A673 (cell line): ENCODE measurements at regions not wholly inside any gene's neighbourhood (a gene's known extent, or its start where the extent isn't known, plus 50 kb on each side); places are given as distances from the start of the nearest gene placed in this dataset.

Source experiments
- BruUV-seq: library from RNA; stranded (reverse); fragments of 400-500 nt; replicated peaks from 2 replicates; lab custom pipeline; 2021; lab: Mats Ljungman, UMichigan
- CTCF ChIA-PET: fragments of 300-600 bp; sonication (Branson Sonifier 250); formaldehyde crosslinking; loops from one replicate; lab custom pipeline; 2022; ENCODE audit warnings: antibody characterized with exemption; lab: Charles Lee
- POLR2A ChIA-PET: fragments of 300-600 bp; sonication (Branson Sonifier 250); formaldehyde crosslinking; loops from one replicate; lab custom pipeline; 2022; ENCODE audit warnings: antibody characterized with exemption; ENCODE audit not compliant: low non-redundant PET; lab: Charles Lee
- DNase-seq: peaks from one replicate; pipeline ENCODE4 v3.0.0-alpha.2; 2015; ENCODE audit warnings: low spot score
- H3K27ac ChIP-seq: fragments of 200-600 bp; sonication (generic); 2 replicates; pipeline ENCODE4 v1.5.1; 2016; ENCODE audit warnings: mixed run types, low read depth, mild to moderate bottlenecking, mixed read lengths, antibody characterized with exemption, low read length; ENCODE audit not compliant: poor library complexity, severe bottlenecking
- H3K27me3 ChIP-seq: fragments of 200-600 bp; sonication (generic); replicated peaks from 2 replicates; pipeline ENCODE4 v1.6.1; 2017; ENCODE audit warnings: mixed run types, low read depth, mild to moderate bottlenecking, mixed read lengths, antibody characterized with exemption, low read length; ENCODE audit not compliant: insufficient read depth, poor library complexity
- H3K36me3 ChIP-seq: fragments of 200-600 bp; sonication (generic); 2 replicates; pipeline ENCODE4 v1.6.1; 2016; ENCODE audit warnings: mixed run types, mild to moderate bottlenecking, mixed read lengths, antibody characterized with exemption, low read length; ENCODE audit not compliant: insufficient read depth, poor library complexity, severe bottlenecking
- H3K4me1 ChIP-seq: fragments of 200-600 bp; sonication (generic); 2 replicates; pipeline ENCODE4 v1.6.1; 2017; ENCODE audit warnings: mixed run types, mild to moderate bottlenecking, mixed read lengths, antibody characterized with exemption, low read length; ENCODE audit not compliant: insufficient read depth, poor library complexity, severe bottlenecking
- H3K4me3 ChIP-seq: fragments of 200-600 bp; sonication (generic); 2 replicates; pipeline ENCODE4 v1.5.1; 2016; ENCODE audit warnings: low read depth, mixed run types, mild to moderate bottlenecking, mixed read lengths, low read length; ENCODE audit not compliant: poor library complexity, severe bottlenecking
- H3K9me3 ChIP-seq: fragments of 200-600 bp; sonication (generic); 2 replicates; pipeline ENCODE4 v1.6.1; 2016; ENCODE audit warnings: mixed run types, low read depth, mild to moderate bottlenecking, mixed read lengths, antibody characterized with exemption, low read length; ENCODE audit not compliant: poor library complexity, severe bottlenecking
- EZH2 ChIP-seq: fragments of 200-600 bp; sonication (generic); IDR thresholded peaks from 2 replicates; pipeline ENCODE4 v1.6.1; 2017; ENCODE audit warnings: borderline replicate concordance, low read depth, mild to moderate bottlenecking, mixed read lengths, antibody characterized with exemption, low read length; ENCODE audit not compliant: poor library complexity, severe bottlenecking
- intact Hi-C: fragments of 100-400 bp; cut with micrococcal nuclease; formaldehyde crosslinking; loops from one replicate; pipeline ENCODE4 v1.10.0; 2022; ENCODE audit not compliant: unreplicated experiment
- TF ChIP-seq, protein P1 (sequence below): fragments of 300-800, 200-600 bp; sonication (generic); conservative IDR thresholded peaks from 2 replicates; pipeline ENCODE4 v1.5.1; 2017; ENCODE audit warnings: low read depth, mild to moderate bottlenecking, antibody characterized with exemption, low read length, moderate library complexity, mixed read lengths

DNA sequence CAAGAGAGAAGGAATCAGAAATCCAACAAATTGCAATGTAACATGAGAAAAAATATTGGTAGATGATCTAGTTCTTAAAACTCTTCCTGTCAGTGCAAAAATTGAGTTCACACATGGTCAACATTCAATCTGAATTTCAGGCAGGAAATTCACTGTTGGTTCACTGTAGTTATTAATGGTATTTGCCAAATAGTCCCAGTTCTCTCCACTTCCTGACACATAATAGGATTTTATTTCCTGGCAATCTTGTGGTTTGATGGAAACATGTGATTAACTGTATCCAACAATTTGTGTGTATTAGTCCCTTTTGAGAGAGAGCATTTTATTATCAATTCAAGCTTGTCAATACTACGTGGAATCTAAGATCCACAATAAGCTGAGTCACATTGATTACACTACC lies 1103.1 kb downstream of the ROBO2 start:
- H3K27ac ChIP-seq, result peak overlapping the region; percentile 28
- peak; percentile 43 for DNase-seq
- intact Hi-C loops, result no loop called here
- no peak for TF ChIP-seq EZH2
- TF ChIP-seq, protein P1, sequence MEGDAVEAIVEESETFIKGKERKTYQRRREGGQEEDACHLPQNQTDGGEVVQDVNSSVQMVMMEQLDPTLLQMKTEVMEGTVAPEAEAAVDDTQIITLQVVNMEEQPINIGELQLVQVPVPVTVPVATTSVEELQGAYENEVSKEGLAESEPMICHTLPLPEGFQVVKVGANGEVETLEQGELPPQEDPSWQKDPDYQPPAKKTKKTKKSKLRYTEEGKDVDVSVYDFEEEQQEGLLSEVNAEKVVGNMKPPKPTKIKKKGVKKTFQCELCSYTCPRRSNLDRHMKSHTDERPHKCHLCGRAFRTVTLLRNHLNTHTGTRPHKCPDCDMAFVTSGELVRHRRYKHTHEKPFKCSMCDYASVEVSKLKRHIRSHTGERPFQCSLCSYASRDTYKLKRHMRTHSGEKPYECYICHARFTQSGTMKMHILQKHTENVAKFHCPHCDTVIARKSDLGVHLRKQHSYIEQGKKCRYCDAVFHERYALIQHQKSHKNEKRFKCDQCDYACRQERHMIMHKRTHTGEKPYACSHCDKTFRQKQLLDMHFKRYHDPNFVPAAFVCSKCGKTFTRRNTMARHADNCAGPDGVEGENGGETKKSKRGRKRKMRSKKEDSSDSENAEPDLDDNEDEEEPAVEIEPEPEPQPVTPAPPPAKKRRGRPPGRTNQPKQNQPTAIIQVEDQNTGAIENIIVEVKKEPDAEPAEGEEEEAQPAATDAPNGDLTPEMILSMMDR, result no peak
- CTCF ChIA-PET, result no interaction called here
- H3K9me3 ChIP-seq, result no peaks in the 10 kb centered on the region
- H3K4me3 ChIP-seq, result no peak overlapping the region
- peaks cover 6% of the 10 kb centered on the region for H3K4me1 ChIP-seq
- no peaks in the 10 kb centered on the region for H3K36me3 ChIP-seq
- H3K27me3 ChIP-seq, result no peaks in the 10 kb centered on the region
- POLR2A ChIA-PET, result no interaction called here
- no TSS peak for BruUV-seq

DNA sequence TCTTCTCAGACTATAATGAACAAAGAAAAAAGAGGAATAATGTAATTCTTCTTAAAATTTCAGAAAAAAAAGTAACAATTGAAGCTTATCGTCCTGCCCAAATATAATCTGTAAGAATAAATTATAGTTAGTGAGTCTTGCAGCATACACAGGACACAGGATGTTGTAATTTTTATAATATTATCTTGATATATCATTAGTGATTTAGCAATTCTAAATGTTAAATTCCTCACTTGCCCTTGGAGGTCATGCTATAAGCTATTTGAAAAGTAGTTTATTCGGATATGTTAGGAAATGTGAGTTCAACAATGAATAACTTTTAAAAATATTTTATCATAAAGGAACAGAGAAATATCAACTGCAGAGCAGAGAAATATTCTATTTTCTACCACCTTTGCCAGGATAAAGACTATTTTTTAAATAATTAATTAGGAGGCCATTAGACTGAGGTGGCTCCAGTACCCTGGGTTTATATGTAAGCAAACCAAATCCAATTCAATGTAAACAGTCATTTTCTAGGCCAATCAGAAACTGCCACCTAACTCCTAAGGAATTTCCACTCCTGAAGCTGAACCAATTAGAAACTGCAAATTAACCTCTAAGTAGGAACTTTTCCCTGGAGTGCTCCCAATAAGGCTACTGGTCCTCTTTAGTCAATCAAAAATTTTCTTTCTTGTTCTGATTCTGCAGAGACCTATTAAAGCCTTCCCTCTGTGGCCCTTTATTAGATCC lies 1109.3 kb downstream of the ROBO2 start:
- no TSS peak for BruUV-seq

DNA sequence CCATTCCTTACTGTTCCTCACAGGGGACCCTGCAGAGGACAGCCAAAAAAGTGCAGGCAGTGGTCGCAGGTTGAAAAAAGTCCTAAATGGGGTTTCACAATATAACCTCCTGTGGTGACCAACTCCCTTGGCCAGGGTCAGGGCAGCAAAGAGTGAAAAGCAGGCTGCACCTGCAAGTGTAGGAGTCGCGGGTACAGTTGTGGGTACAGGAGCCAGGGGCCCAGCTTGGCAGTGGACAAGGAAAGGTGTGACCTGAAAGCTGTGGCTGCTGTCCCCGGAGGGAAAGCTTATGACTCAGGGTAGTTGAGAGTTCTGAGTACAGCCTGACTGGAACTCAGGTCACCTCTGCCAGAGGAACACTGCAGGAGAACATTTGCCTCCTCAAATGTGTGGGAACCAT lies 1114.1 kb downstream of the ROBO2 start:
- CTCF ChIA-PET, result no interaction called here
- Histone ChIP-seq H3K9me3 (no peaks in the 10 kb centered on the region), H3K4me1 (no peaks in the 10 kb centered on the region), H3K36me3 (no peaks in the 10 kb centered on the region), H3K4me3 (no peak overlapping the region), H3K27ac (no peak overlapping the region), H3K27me3 (no peaks in the 10 kb centered on the region)
- TF ChIP-seq, protein P1, result no peak
- TF ChIP-seq EZH2, result no peak
- POLR2A ChIA-PET, result no interaction called here
- intact Hi-C loops, result no loop called here
- BruUV-seq, result no TSS peak
- no peak for DNase-seq

More for the DNA sequence above, 1109.3 kb downstream of the ROBO2 start:
- Histone ChIP-seq H3K4me1 (no peaks in the 10 kb centered on the region), H3K27ac (no peak overlapping the region), H3K4me3 (no peak overlapping the region), H3K36me3 (no peaks in the 10 kb centered on the region), H3K27me3 (no peaks in the 10 kb centered on the region), H3K9me3 (no peaks in the 10 kb centered on the region)
- no peak for TF ChIP-seq EZH2
- TF ChIP-seq, protein P1, result no peak
- CTCF ChIA-PET, result no interaction called here
- no peak for DNase-seq
- intact Hi-C loops, result no loop called here
- POLR2A ChIA-PET, result no interaction called here
